GM06990 (cell line): ENCODE measurements at regions not wholly inside any gene's neighbourhood (a gene's known extent, or its start where the extent isn't known, plus 50 kb on each side); places are given as distances from the start of the nearest gene placed in this dataset.

Experiments used
- DNase-seq: peaks from one replicate; pipeline ENCODE4 v3.0.0-alpha.2; 2011; ENCODE audit not compliant: insufficient read length; ENCODE audit errors: extremely low read depth
- H3K27me3 ChIP-seq: replicated peaks from 2 replicates; pipeline ENCODE4 v1.6.0; 2011; ENCODE audit warnings: low read length; ENCODE audit not compliant: control insufficient read depth, insufficient read depth
- H3K36me3 ChIP-seq: 2 replicates; pipeline ENCODE4 v1.5.1; 2011; ENCODE audit warnings: low read length; ENCODE audit not compliant: control insufficient read depth, insufficient read depth
- H3K4me3 ChIP-seq: replicated peaks from 2 replicates; pipeline ENCODE4 v1.5.1; 2011; ENCODE audit warnings: low read depth, mild to moderate bottlenecking, control low read depth, low read length
- CTCF ChIP-seq: IDR thresholded peaks from 2 replicates; pipeline ENCODE4 v1.5.1; 2011; ENCODE audit warnings: low read length, control low read depth, mild to moderate bottlenecking, inconsistent platforms; ENCODE audit not compliant: insufficient read depth, poor library complexity, severe bottlenecking

DNA sequence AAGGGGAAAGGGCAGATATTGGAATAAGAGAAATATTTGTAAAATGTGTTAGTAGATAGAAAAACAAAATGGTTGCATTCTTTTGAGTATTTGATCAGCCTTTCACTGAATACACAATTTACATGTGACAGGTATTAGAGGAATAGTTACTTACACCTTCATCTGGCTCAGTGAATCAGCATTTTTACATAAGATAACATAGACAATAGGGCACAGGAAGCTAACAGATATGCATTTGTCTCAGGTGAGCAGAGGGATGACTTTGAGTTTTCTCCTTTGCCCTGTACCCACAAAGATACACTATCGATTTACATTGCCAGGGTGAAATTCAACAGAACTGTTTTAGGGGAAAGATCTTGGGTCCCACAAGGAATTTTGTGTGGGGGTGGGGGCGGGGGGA, 373.1 kb upstream of the NETO1 start:
- Histone ChIP-seq H3K27me3 (no peaks in the 10 kb centered on the region), H3K36me3 (no peaks in the 10 kb centered on the region), H3K4me3 (no peak overlapping the region)
- no peak for DNase-seq
- TF ChIP-seq CTCF, result no peak

DNA sequence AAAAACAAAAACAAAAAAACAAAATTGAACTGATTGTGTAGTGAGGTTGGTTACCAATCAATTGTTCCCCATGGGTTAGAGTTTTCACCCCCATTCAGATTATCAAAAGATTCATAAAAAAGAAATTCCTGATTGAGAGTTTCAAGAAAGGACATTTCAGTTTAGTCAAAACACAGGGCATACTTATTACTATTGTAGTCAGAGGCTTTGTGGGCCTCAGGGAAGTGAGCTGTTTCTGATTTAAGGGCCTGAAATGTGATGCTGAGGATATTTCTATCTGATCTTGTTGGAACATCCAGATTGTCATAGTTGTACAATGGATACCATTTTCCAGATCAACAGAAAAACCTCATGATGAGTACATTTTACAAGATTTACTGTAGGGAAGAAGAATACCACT, 368.1 kb upstream of the NETO1 start:
- no peak overlapping the region for H3K4me3 ChIP-seq
- DNase-seq, result no peak
- TF ChIP-seq CTCF, result no peak
- no peaks in the 10 kb centered on the region for H3K36me3 ChIP-seq
- H3K27me3 ChIP-seq, result no peaks in the 10 kb centered on the region

DNA sequence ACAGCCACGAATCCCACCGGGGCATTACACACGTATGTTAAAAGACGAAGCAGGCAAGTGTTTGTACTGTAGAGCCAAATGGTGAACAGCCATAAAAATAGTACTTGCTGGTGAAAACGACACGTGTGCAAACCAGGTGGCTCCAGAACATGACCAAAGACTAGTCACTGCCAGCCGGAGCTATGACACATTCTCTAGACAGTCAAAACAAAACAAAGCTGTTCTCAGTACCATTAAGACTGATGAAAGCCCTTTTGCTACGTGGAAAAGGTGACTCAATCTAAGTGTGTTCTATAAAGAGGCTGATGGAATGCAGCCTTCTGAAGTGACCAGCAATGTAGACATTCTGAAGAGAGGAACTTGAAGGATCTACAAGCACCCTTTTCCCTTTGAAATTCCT, 367.7 kb upstream of the NETO1 start:
- DNase-seq, result no peak
- no peaks in the 10 kb centered on the region for H3K27me3 ChIP-seq
- no peak for TF ChIP-seq CTCF
- H3K4me3 ChIP-seq, result no peak overlapping the region
- no peaks in the 10 kb centered on the region for H3K36me3 ChIP-seq

- Histone ChIP-seq H3K27me3 (no peaks in the 10 kb centered on the region), H3K4me3 (no peak overlapping the region), H3K36me3 (no peaks in the 10 kb centered on the region)
- no peak for DNase-seq
- TF ChIP-seq CTCF, result no peak
Observed at GRCh38 chr18:73232933-73233332, 365.1 kb upstream of the NETO1 start.

DNA sequence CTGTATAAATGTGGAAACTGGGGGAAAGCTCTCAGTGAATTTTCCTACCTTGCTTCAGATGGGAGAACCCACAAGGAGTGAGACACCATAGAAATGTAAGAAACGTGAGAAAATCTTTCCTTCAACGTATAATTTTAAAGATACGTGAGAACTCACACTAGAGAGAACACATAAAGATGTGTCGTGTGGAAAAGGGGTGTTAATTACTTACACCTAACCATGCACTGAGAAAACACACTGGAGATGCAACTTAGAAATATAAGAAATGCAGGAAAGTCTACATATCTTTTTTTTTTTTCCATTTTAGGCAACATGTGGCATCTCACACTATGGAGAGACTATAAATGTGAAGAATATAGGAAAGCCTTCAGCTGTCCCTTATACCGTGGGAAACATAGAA, 352.9 kb upstream of the NETO1 start:
- Histone ChIP-seq H3K36me3 (no peaks in the 10 kb centered on the region), H3K27me3 (no peaks in the 10 kb centered on the region), H3K4me3 (no peak overlapping the region)
- TF ChIP-seq CTCF, result no peak
- no peak for DNase-seq

- no peak for DNase-seq
- no peaks in the 10 kb centered on the region for H3K27me3 ChIP-seq
- H3K4me3 ChIP-seq, result no peak overlapping the region
- TF ChIP-seq CTCF, result no peak
- no peaks in the 10 kb centered on the region for H3K36me3 ChIP-seq
Observed at GRCh38 chr18:73218293-73218692, 350.5 kb upstream of the NETO1 start.
